Lower leg skin (tissue), 3 donors: ENCODE measurements at regions not wholly inside any gene's neighbourhood (a gene's known extent, or its start where the extent isn't known, plus 50 kb on each side); places are given as distances from the start of the nearest gene placed in this dataset.

Source experiments
- CTCF ChIP-seq, 3 donors: fragments of 450-650 bp; IDR thresholded peaks; one replicate each; pipeline ENCODE4 v1.5.1; 2016; ENCODE audit warnings: antibody characterized with exemption in 3 of 3, mild to moderate bottlenecking in 3 of 3, moderate library complexity in 2 of 3
- POLR2A ChIP-seq, 2 donors: fragments of 450-650 bp; IDR thresholded peaks; one replicate each; pipeline ENCODE4 v1.6.1; 2016 to 2017; ENCODE audit warnings: antibody characterized with exemption in 2 of 2, mild to moderate bottlenecking in 1 of 2, moderate library complexity in 1 of 2

- no peak for TF ChIP-seq POLR2A (IDR thresholded peaks at IDR 0.05)
- no peak for TF ChIP-seq CTCF (IDR thresholded peaks at IDR 0.05)
Observed at GRCh38 chr9:7324152-7324598, 475.4 kb downstream of the DMAC1 start.
